HG02678 (cell line): ENCODE measurements at regions not wholly inside any gene's neighbourhood (a gene's known extent, or its start where the extent isn't known, plus 50 kb on each side); places are given as distances from the start of the nearest gene placed in this dataset.

ENCODE experiments used
- ATAC-seq: cut with Tn5 transposase; IDR thresholded peaks from one replicate; pipeline ENCODE4 v1.9.1; 2021; ENCODE audit warnings: mild to moderate bottlenecking, moderate library complexity; ENCODE audit not compliant: unreplicated experiment

GRCh38 chr12:13451776-13452175 lies 255.2 kb downstream of the EMP1 start:
- no peak for ATAC-seq

GRCh38 chr12:13450231-13451080 lies 253.9 kb downstream of the EMP1 start:
- ATAC-seq = no peak

- no peak for ATAC-seq
These were observed 247.6 kb downstream of the EMP1 start for GRCh38 chr12:13444076-13444475.

- no peak for ATAC-seq
These were observed 247.0 kb downstream of the EMP1 start for GRCh38 chr12:13443498-13443897.

- no peak for ATAC-seq
These were observed 246.5 kb downstream of the EMP1 start for GRCh38 chr12:13443028-13443427.

- no peak for ATAC-seq
These were observed 245.9 kb downstream of the EMP1 start for GRCh38 chr12:13442457-13442856.

GRCh38 chr12:13440844-13441243 lies 244.3 kb downstream of the EMP1 start:
- no peak for ATAC-seq

GRCh38 chr12:13437541-13437940 lies 241.0 kb downstream of the EMP1 start:
- ATAC-seq = no peak

- ATAC-seq = no peak
These were observed 240.3 kb downstream of the EMP1 start for GRCh38 chr12:13436696-13437391.

GRCh38 chr12:13436182-13436581 lies 239.7 kb downstream of the EMP1 start:
- no peak for ATAC-seq

- ATAC-seq = no peak
These were observed 238.9 kb downstream of the EMP1 start for GRCh38 chr12:13435235-13435933.

GRCh38 chr12:13433768-13434167 lies 237.2 kb downstream of the EMP1 start:
- ATAC-seq = no peak

GRCh38 chr12:13431041-13431440 lies 234.5 kb downstream of the EMP1 start:
- no peak for ATAC-seq

GRCh38 chr12:13428538-13429265 lies 232.2 kb downstream of the EMP1 start:
- ATAC-seq = no peak

- ATAC-seq = no peak
These were observed 229.2 kb downstream of the EMP1 start for GRCh38 chr12:13425766-13426165.

- no peak for ATAC-seq
These were observed 225.8 kb downstream of the EMP1 start for GRCh38 chr12:13422291-13422690.

- no peak for ATAC-seq
These were observed 221.0 kb downstream of the EMP1 start for GRCh38 chr12:13417516-13417915.

GRCh38 chr12:13411287-13411686 lies 214.8 kb downstream of the EMP1 start:
- no peak for ATAC-seq

GRCh38 chr12:13405961-13406703 lies 209.6 kb downstream of the EMP1 start:
- ATAC-seq = no peak
